Psoas muscle (tissue), 7 donors: ENCODE measurements at regions not wholly inside any gene's neighbourhood (a gene's known extent, or its start where the extent isn't known, plus 50 kb on each side); places are given as distances from the start of the nearest gene placed in this dataset.
"Not testable (repeated sequence)": the region's sequence is repeated elsewhere in the genome, so short reads cannot be mapped to it uniquely, and the experiment has no call there.

Experiments used
- ATAC-seq, 4 donors: fragments of 200-7000 bp; cut with Tn5 transposase; one replicate each; pipeline ENCODE4 v1.9.1; 2020; ENCODE audit warnings: moderate library complexity in 3 of 4, mild to moderate bottlenecking in 2 of 4
- DNase-seq, 2 donors: peaks; one replicate each; pipeline ENCODE4 v3.0.0-alpha.2; 2020
- H3K27ac ChIP-seq: fragments of 200-600 bp; one replicate; pipeline ENCODE4 v1.8.0; 2022
- H3K27me3 ChIP-seq, 3 donors: fragments of 200-600 bp in 1 of 3; one replicate each; pipeline versions ENCODE4 v1.6.1 to v1.8.0; 2013 to 2022; ENCODE audit warnings: low read length in 2 of 3, mild to moderate bottlenecking in 2 of 3, moderate library complexity in 1 of 3; ENCODE audit not compliant: insufficient read depth in 3 of 3
- H3K36me3 ChIP-seq, 2 donors: fragments of 200-600 bp in 1 of 2; one replicate each; pipeline versions ENCODE4 v1.6.1 to v1.8.0; 2013 to 2022; ENCODE audit warnings: low read depth in 1 of 2, mild to moderate bottlenecking in 1 of 2, moderate library complexity in 1 of 2; ENCODE audit not compliant: insufficient read depth in 1 of 2
- H3K4me1 ChIP-seq: fragments of 200-600 bp; one replicate; pipeline ENCODE4 v1.8.0; 2022
- H3K4me3 ChIP-seq: fragments of 200-600 bp; one replicate; pipeline ENCODE4 v1.8.0; 2022; ENCODE audit warnings: mild to moderate bottlenecking
- H3K9me3 ChIP-seq: fragments of 200-600 bp; one replicate; pipeline ENCODE4 v1.8.0; 2022
- CTCF ChIP-seq: fragments of 200-600 bp; IDR thresholded peaks from one replicate; pipeline ENCODE4 v1.8.0; 2022; ENCODE audit warnings: antibody characterized with exemption
- WGBS, 3 donors: extraction: QIAGEN DNeasy Blood & Tissue Kit; methylation state at CpG; one replicate each; pipeline versions ENCODE4 v1.1.6 to v1.1.7; 2013; 5-methylcytosine and 5-hydroxymethylcytosine counted together
- intact Hi-C, 2 donors: fragments of 100-400 bp; cut with DNase I; formaldehyde crosslinking; loops; one replicate each; pipeline versions ENCODE4 v1.11.0 to v1.14.2; 2022
- donor health status: healthy with polysubstance abuse.
- donor health status: DM: no; HTN: no; CAD: no; lungs with moderate emphysema.
- donor health status: Bipolar disorder and iron deficiency.
- donor health status: healthy.
- donor health status: DM: yes; HTN: yes; CAD: no.
- donor health status: DM: no; HTN: no; CAD: no.
- donor health status: DM: yes; HTN: yes; CAD: no.

GRCh38 chr10:46197050-46197449 lies 89.7 kb upstream of the ANTXRL start:
- Histone ChIP-seq H3K9me3 (no peaks in the 10 kb centered on the region), H3K4me1 (no peaks in the 10 kb centered on the region), H3K27ac (no peak overlapping the region), H3K36me3 (no peaks in the 10 kb centered on the region), H3K27me3 (peaks cover 0 to 2% (median 0%) of the 10 kb centered on the region in 3 donors), H3K4me3 (no peak overlapping the region)
- no peak for TF ChIP-seq CTCF
- intact Hi-C loops, result no loop called here
- ATAC-seq (no peak), DNase-seq (no peak)
- WGBS, 3 donors, result 80 to 83% (median 81%) methylated on average over 3 of the region's 3 CpGs

- Histone ChIP-seq H3K4me1 (no peaks in the 10 kb centered on the region), H3K27ac (no peak overlapping the region), H3K4me3 (no peak overlapping the region), H3K27me3 (peaks cover 0 to 2% (median 0%) of the 10 kb centered on the region in 3 donors), H3K36me3 (no peaks in the 10 kb centered on the region), H3K9me3 (no peaks in the 10 kb centered on the region)
- ATAC-seq (no peak), DNase-seq (no peak)
- intact Hi-C loops, result no loop called here
- no peak for TF ChIP-seq CTCF
Observed at GRCh38 chr10:46198516-46198915, 88.3 kb upstream of the ANTXRL start.

DNA sequence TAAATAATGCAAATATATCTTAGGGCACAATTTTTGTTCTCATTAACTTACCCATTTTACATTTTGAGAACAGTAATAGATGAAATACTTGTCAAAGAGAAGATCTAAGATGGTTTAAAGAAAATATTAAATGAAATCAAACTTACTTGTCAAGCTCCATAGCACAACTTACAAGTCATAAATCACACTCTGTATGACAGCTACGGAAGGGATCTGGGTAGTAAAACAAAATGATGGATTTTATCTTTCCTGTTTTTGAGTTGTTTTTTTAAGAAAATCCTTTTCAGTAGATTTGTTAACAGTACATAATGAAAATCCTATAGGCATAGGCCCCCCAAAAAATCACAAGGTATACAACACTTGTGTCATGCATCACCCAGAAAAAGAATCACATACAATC lies 84.4 kb upstream of the ANTXRL start:
- H3K4me3 ChIP-seq, H3K36me3 ChIP-seq, H3K4me1 ChIP-seq, DNase-seq, H3K9me3 ChIP-seq, ATAC-seq, H3K27ac ChIP-seq, H3K27me3 ChIP-seq, intact Hi-C loops: not testable (repeated sequence)
- 68 to 78% (median 74%) methylated on average over 1 of the region's 1 CpG for WGBS, 3 donors

- H3K4me1 ChIP-seq, H3K9me3 ChIP-seq, H3K4me3 ChIP-seq, H3K27me3 ChIP-seq, DNase-seq, H3K36me3 ChIP-seq, H3K27ac ChIP-seq, ATAC-seq, intact Hi-C loops: not testable (repeated sequence)
- WGBS, 3 donors, result 84 to 92% (median 90%) methylated on average over 19 to 20 of the region's 20 CpGs
Observed at GRCh38 chr10:46204482-46205102, 82.2 kb upstream of the ANTXRL start.

- intact Hi-C loops, ATAC-seq, H3K27ac ChIP-seq, H3K36me3 ChIP-seq, DNase-seq, H3K4me1 ChIP-seq, H3K4me3 ChIP-seq, H3K9me3 ChIP-seq, H3K27me3 ChIP-seq: not testable (repeated sequence)
- no CpG with 5 or more reads among the region's 2 CpGs for WGBS, 3 donors
Observed at GRCh38 chr10:46210427-46210826, 76.4 kb upstream of the ANTXRL start.

GRCh38 chr10:46215426-46215825 lies 71.4 kb upstream of the ANTXRL start:
- 61 to 78% (median 74%) methylated on average over 4 of the region's 4 CpGs for WGBS, 3 donors
- no peak for TF ChIP-seq CTCF
- no peak for ATAC-seq

More at GRCh38 chr10:46215426-46215825, 71.4 kb upstream of the ANTXRL start:
- Histone ChIP-seq H3K27me3 (no peaks in the 10 kb centered on the region), H3K4me1 (no peaks in the 10 kb centered on the region), H3K4me3 (no peak overlapping the region), H3K27ac (no peak overlapping the region), H3K36me3 (no peaks in the 10 kb centered on the region), H3K9me3 (no peaks in the 10 kb centered on the region)
- DNase-seq, result no peak
- intact Hi-C loops, result no loop called here
